ENCODE measurements at regions not wholly inside any gene's neighbourhood (a gene's known extent, or its start where the extent isn't known, plus 50 kb on each side); places are given as distances from the start of the nearest gene placed in this dataset.
"Not testable (repeated sequence)": the region's sequence is repeated elsewhere in the genome, so short reads cannot be mapped to it uniquely, and the experiment has no call there.

GRCh38 chrX:13414006-13414647 lies 94.3 kb upstream of the ATXN3L start:
- Mint-ChIP-seq H3K4me1 (ENCODE audit: unreplicated experiment) (peaks cover 26% of the 10 kb centered on the region), H3K4me3 (ENCODE audit: unreplicated experiment) (no peak overlapping the region), H3K36me3 (ENCODE audit: unreplicated experiment) (no peaks in the 10 kb centered on the region), H3K9me3 (ENCODE audit: unreplicated experiment) (peaks cover 9% of the 10 kb centered on the region), H3K27me3 (ENCODE audit: unreplicated experiment) (no peaks in the 10 kb centered on the region), H3K27ac (ENCODE audit: unreplicated experiment) (no peak overlapping the region)
- no peak for TF ChIP-seq CTCF (IDR thresholded peaks at IDR 0.05)
- no peak for DNase-seq (ENCODE audit: extremely low spot score, unreplicated experiment)

GRCh38 chrX:13412208-13412600 lies 92.4 kb upstream of the ATXN3L start:
- Mint-ChIP-seq H3K9me3 (ENCODE audit: unreplicated experiment) (peaks cover 10% of the 10 kb centered on the region), H3K36me3 (ENCODE audit: unreplicated experiment) (peaks cover under 1% of the 10 kb centered on the region), H3K4me3 (ENCODE audit: unreplicated experiment) (no peak overlapping the region), H3K27ac (ENCODE audit: unreplicated experiment) (no peak overlapping the region), H3K27me3 (ENCODE audit: unreplicated experiment) (no peaks in the 10 kb centered on the region), H3K4me1 (ENCODE audit: unreplicated experiment) (peaks cover 10% of the 10 kb centered on the region)
- no peak for DNase-seq (ENCODE audit: extremely low spot score, unreplicated experiment)
- no peak for TF ChIP-seq CTCF (IDR thresholded peaks at IDR 0.05)

GRCh38 chrX:13411496-13412207 lies 91.8 kb upstream of the ATXN3L start:
- Mint-ChIP-seq H3K4me1 (ENCODE audit: unreplicated experiment) (peaks cover 10% of the 10 kb centered on the region), H3K27ac (ENCODE audit: unreplicated experiment) (no peak overlapping the region), H3K9me3 (ENCODE audit: unreplicated experiment) (peaks cover 16% of the 10 kb centered on the region), H3K27me3 (ENCODE audit: unreplicated experiment) (no peaks in the 10 kb centered on the region), H3K36me3 (ENCODE audit: unreplicated experiment) (peaks cover 7% of the 10 kb centered on the region), H3K4me3 (ENCODE audit: unreplicated experiment) (no peak overlapping the region)
- no peak for DNase-seq (ENCODE audit: extremely low spot score, unreplicated experiment)
- no peak for TF ChIP-seq CTCF (IDR thresholded peaks at IDR 0.05)

- H3K36me3 Mint-ChIP-seq (ENCODE audit: unreplicated experiment); DNase-seq (ENCODE audit: extremely low spot score, unreplicated experiment); H3K4me1 Mint-ChIP-seq (ENCODE audit: unreplicated experiment); H3K4me3 Mint-ChIP-seq (ENCODE audit: unreplicated experiment); H3K27ac Mint-ChIP-seq (ENCODE audit: unreplicated experiment); H3K27me3 Mint-ChIP-seq (ENCODE audit: unreplicated experiment): not testable (repeated sequence)
- H3K9me3 Mint-ChIP-seq (ENCODE audit: unreplicated experiment) = peaks cover 25% of the 10 kb centered on the region
These were observed 88.7 kb upstream of the ATXN3L start for GRCh38 chrX:13408599-13408998.

- DNase-seq (ENCODE audit: extremely low spot score, unreplicated experiment); H3K4me1 Mint-ChIP-seq (ENCODE audit: unreplicated experiment); H3K36me3 Mint-ChIP-seq (ENCODE audit: unreplicated experiment); H3K27me3 Mint-ChIP-seq (ENCODE audit: unreplicated experiment); H3K27ac Mint-ChIP-seq (ENCODE audit: unreplicated experiment); H3K4me3 Mint-ChIP-seq (ENCODE audit: unreplicated experiment): not testable (repeated sequence)
- H3K9me3 Mint-ChIP-seq (ENCODE audit: unreplicated experiment) = peaks cover 34% of the 10 kb centered on the region
These were observed 84.9 kb upstream of the ATXN3L start for GRCh38 chrX:13404777-13405176.

- no peaks in the 10 kb centered on the region for H3K27me3 Mint-ChIP-seq (ENCODE audit: unreplicated experiment)
- TF ChIP-seq CTCF (IDR thresholded peaks at IDR 0.05) = no peak
- peaks cover 9% of the 10 kb centered on the region for H3K36me3 Mint-ChIP-seq (ENCODE audit: unreplicated experiment)
- no peaks in the 10 kb centered on the region for H3K4me1 Mint-ChIP-seq (ENCODE audit: unreplicated experiment)
- no peak overlapping the region for H3K4me3 Mint-ChIP-seq (ENCODE audit: unreplicated experiment)
- H3K9me3 Mint-ChIP-seq (ENCODE audit: unreplicated experiment) = peaks cover 34% of the 10 kb centered on the region
- H3K27ac Mint-ChIP-seq (ENCODE audit: unreplicated experiment) = no peak overlapping the region
- no peak for DNase-seq (ENCODE audit: extremely low spot score, unreplicated experiment)
These were observed 84.5 kb upstream of the ATXN3L start for GRCh38 chrX:13404364-13404763.

Data from osteocyte (in vitro differentiated cells).